GM23338 (cell line): ENCODE measurements at regions not wholly inside any gene's neighbourhood (a gene's known extent, or its start where the extent isn't known, plus 50 kb on each side); places are given as distances from the start of the nearest gene placed in this dataset.

Experiments
- ATAC-seq: fragments of 200-7000 bp; cut with Tn5 transposase; 3 replicates; pipeline ENCODE4 v1.9.1; 2020
- DNase-seq: peaks from one replicate; pipeline ENCODE4 v3.0.0-alpha.2; 2015; ENCODE audit warnings: low spot score
- H2AFZ ChIP-seq: fragments of 200-600 bp; sonication (generic); 2 replicates; pipeline ENCODE4 v1.8.0; 2016; ENCODE audit warnings: antibody characterized with exemption, mild to moderate bottlenecking, moderate library complexity
- H3F3A ChIP-seq: fragments of 200-600 bp; sonication (generic); replicated peaks from 2 replicates; pipeline ENCODE4 v1.8.0; 2017; ENCODE audit warnings: antibody characterized with exemption, mixed run types, low read depth
- H3K27ac ChIP-seq: fragments of 200-600 bp; sonication (generic); 2 replicates; pipeline ENCODE4 v1.6.1; 2016; ENCODE audit warnings: low read depth
- H3K27me3 ChIP-seq: fragments of 200-600 bp; sonication (generic); 2 replicates; pipeline ENCODE4 v1.8.0; 2016; ENCODE audit warnings: mild to moderate bottlenecking, mixed run types, moderate library complexity; ENCODE audit not compliant: insufficient read depth
- H3K36me3 ChIP-seq: fragments of 200-600 bp; sonication (generic); 2 replicates; pipeline ENCODE4 v1.8.0; 2016; ENCODE audit warnings: mild to moderate bottlenecking; ENCODE audit not compliant: insufficient read depth
- H3K4me1 ChIP-seq: fragments of 200-600 bp; sonication (generic); 2 replicates; pipeline ENCODE4 v1.8.0; 2016; ENCODE audit warnings: mild to moderate bottlenecking, moderate library complexity; ENCODE audit not compliant: insufficient read depth
- H3K4me2 ChIP-seq: fragments of 200-600 bp; sonication (generic); 2 replicates; pipeline ENCODE4 v1.7.1; 2017; ENCODE audit warnings: mixed run types
- H3K4me3 ChIP-seq: fragments of 200-600 bp; sonication (generic); 2 replicates; pipeline ENCODE4 v1.6.1; 2016; ENCODE audit warnings: mixed run types
- H3K79me2 ChIP-seq: fragments of 200-600 bp; sonication (generic); replicated peaks from 2 replicates; pipeline ENCODE4 v1.8.0; 2017; ENCODE audit warnings: mild to moderate bottlenecking; ENCODE audit not compliant: insufficient read depth
- H3K9me2 ChIP-seq: fragments of 200-600 bp; sonication (generic); 2 replicates; pipeline ENCODE4 v1.8.0; 2017; ENCODE audit not compliant: insufficient read depth
- H4K20me1 ChIP-seq: fragments of 200-600 bp; sonication (generic); replicated peaks from 2 replicates; pipeline ENCODE4 v1.8.0; 2017; ENCODE audit warnings: mild to moderate bottlenecking; ENCODE audit not compliant: insufficient read depth
- H3K27ac Mint-ChIP-seq: 2 replicates; pipeline ENCODE4 v1.8.0; 2020; ENCODE audit warnings: inconsistent platforms, mild to moderate bottlenecking, moderate library complexity, mixed read lengths
- H3K27me3 Mint-ChIP-seq: 3 replicates; pipeline ENCODE4 v1.8.0; 2022; ENCODE audit warnings: low read depth, mild to moderate bottlenecking, moderate library complexity, mixed read lengths, inconsistent platforms; ENCODE audit not compliant: insufficient read depth, poor library complexity
- H3K36me3 Mint-ChIP-seq: 3 replicates; pipeline ENCODE4 v1.8.0; 2021; ENCODE audit warnings: low read depth, mild to moderate bottlenecking, inconsistent platforms, moderate library complexity, mixed read lengths
- H3K4me1 Mint-ChIP-seq: 3 replicates; pipeline ENCODE4 v1.8.0; 2020; ENCODE audit warnings: mild to moderate bottlenecking, inconsistent platforms, mixed read lengths
- H3K4me3 Mint-ChIP-seq: 3 replicates; pipeline ENCODE4 v1.8.0; 2021; ENCODE audit warnings: moderate library complexity, mild to moderate bottlenecking, inconsistent platforms, mixed read lengths
- H3K9me3 Mint-ChIP-seq: 3 replicates; pipeline ENCODE4 v1.8.0; 2020; ENCODE audit warnings: moderate library complexity, mild to moderate bottlenecking, inconsistent platforms, mixed read lengths
- CREB1 ChIP-seq: fragments of 250-450 bp; sonication (Bioruptor Pico); IDR thresholded peaks from 2 replicates; pipeline ENCODE4 v1.5.0; 2020; ENCODE audit warnings: low read depth, mild to moderate bottlenecking, moderate library complexity
- CTCF ChIP-seq, 2 experiments: fragments of 200-600 bp in 1 of 2; sonication (generic) in 1 of 2; conservative IDR thresholded peaks; 2 replicates each; pipeline versions ENCODE4 v1.5.1 to v1.6.1; 2016 to 2017; ENCODE audit warnings: antibody characterized with exemption in 2 of 2, low read depth in 2 of 2, mild to moderate bottlenecking in 2 of 2, moderate library complexity in 1 of 2
- ETS1 ChIP-seq: IDR thresholded peaks from 2 replicates; pipeline ENCODE4 v1.6.1; 2016; ENCODE audit warnings: antibody characterized with exemption
- EZH2 ChIP-seq: fragments of 200-600 bp; sonication (generic); IDR thresholded peaks from one replicate; pipeline ENCODE4 v1.8.0; 2017; ENCODE audit warnings: antibody characterized with exemption, mild to moderate bottlenecking, low read depth; ENCODE audit not compliant: unreplicated experiment
- EZH2phosphoT487 ChIP-seq: fragments of 200-600 bp; sonication (generic); IDR thresholded peaks from one replicate; pipeline ENCODE4 v1.8.1; 2018; ENCODE audit warnings: antibody characterized with exemption; ENCODE audit not compliant: unreplicated experiment
- JUNB ChIP-seq: IDR thresholded peaks from one replicate; pipeline ENCODE4 v1.6.1; 2016; ENCODE audit warnings: antibody characterized with exemption; ENCODE audit not compliant: unreplicated experiment
- NANOG ChIP-seq: IDR thresholded peaks from 2 replicates; pipeline ENCODE4 v1.6.1; 2016; ENCODE audit warnings: antibody characterized with exemption, borderline replicate concordance
- POLR2AphosphoS5 ChIP-seq: IDR thresholded peaks from 2 replicates; pipeline ENCODE4 v1.6.1; 2016; ENCODE audit warnings: antibody characterized with exemption, low read depth
- REST ChIP-seq: IDR thresholded peaks from one replicate; pipeline ENCODE4 v1.6.1; 2018; ENCODE audit warnings: antibody characterized with exemption; ENCODE audit not compliant: unreplicated experiment
- STAT1 ChIP-seq: IDR thresholded peaks from one replicate; pipeline ENCODE4 v1.6.1; 2016; ENCODE audit warnings: antibody characterized with exemption; ENCODE audit not compliant: unreplicated experiment
- ZNF114 ChIP-seq: fragments of 250-450 bp; sonication (Bioruptor Pico); IDR thresholded peaks from 2 replicates; pipeline ENCODE4 v1.5.0; 2020; ENCODE audit warnings: mild to moderate bottlenecking, moderate library complexity
- ZNF331 ChIP-seq: fragments of 250-450 bp; sonication (Bioruptor Pico); IDR thresholded peaks from 2 replicates; pipeline ENCODE4 v1.5.0; 2020; ENCODE audit warnings: low read depth, mild to moderate bottlenecking, moderate library complexity
- ZNF462 ChIP-seq: fragments of 250-450 bp; sonication (Bioruptor Pico); IDR thresholded peaks from 2 replicates; pipeline ENCODE4 v1.5.0; 2020; ENCODE audit warnings: mild to moderate bottlenecking, moderate library complexity

- no peak overlapping the region for H3K27ac Mint-ChIP-seq
These were observed 390.3 kb downstream of the DLEU7 start for GRCh38 chr13:50453188-50453587.

More at GRCh38 chr13:50453188-50453587, 390.3 kb downstream of the DLEU7 start:
- Histone ChIP-seq H3K4me2 (no peak overlapping the region), H3K36me3 (no peaks in the 10 kb centered on the region), H3F3A (no peaks in the 10 kb centered on the region), H3K27me3 (no peaks in the 10 kb centered on the region), H3K4me3 (no peak overlapping the region), H3K27ac (no peak overlapping the region), H4K20me1 (no peaks in the 10 kb centered on the region), H3K9me2 (no peaks in the 10 kb centered on the region), H3K79me2 (no peaks in the 10 kb centered on the region), H2AFZ (no peak overlapping the region), H3K4me1 (peaks cover 17% of the 10 kb centered on the region)
- TF ChIP-seq REST (no peak), NANOG (no peak), CREB1 (CRISPR knock-in tag) (no peak), JUNB (no peak), POLR2AphosphoS5 (no peak), ZNF114 (CRISPR knock-in tag) (no peak), EZH2phosphoT487 (no peak), ZNF331 (no peak), EZH2 (no peak), CTCF (conservative IDR thresholded peaks at IDR 0.05; ENCODE audit: low read depth in 2 of 2) (no peak), STAT1 (no peak), ZNF462 (no peak), ETS1 (no peak)
- H3K27me3 Mint-ChIP-seq = peaks cover 2% of the 10 kb centered on the region
- H3K4me3 Mint-ChIP-seq = no peak overlapping the region
- 0 out of 3 replicates have a peak, but pooled peaks cover under 1% of the 10 kb centered on the region for H3K36me3 Mint-ChIP-seq
- ATAC-seq (no peak), DNase-seq (no peak)
- peaks cover 29% of the 10 kb centered on the region for H3K4me1 Mint-ChIP-seq
- no peaks in the 10 kb centered on the region for H3K9me3 Mint-ChIP-seq
